Adrenal gland (tissue), 9 donors: ENCODE measurements at regions not wholly inside any gene's neighbourhood (a gene's known extent, or its start where the extent isn't known, plus 50 kb on each side); places are given as distances from the start of the nearest gene placed in this dataset.

Source experiments
- DNase-seq, 7 donors: peaks; one replicate each; pipeline ENCODE4 v3.0.0-alpha.2; 2019 to 2020
- H3K27ac ChIP-seq, 5 donors: fragments of 200-600 bp; sonication (generic) in 4 of 5; 1 replicate in 3 of 5; 2 replicates in 2 of 5; pipeline versions ENCODE4 v1.5.1 to v1.8.0; 2016 to 2020; ENCODE audit warnings: mild to moderate bottlenecking in 1 of 5
- H3K27me3 ChIP-seq: fragments of 200-600 bp; 2 replicates; pipeline ENCODE4 v1.8.0; 2021
- H3K36me3 ChIP-seq, 2 donors: fragments of 200-600 bp; replicated peaks in 1 of 2; 1 replicate in 1 of 2; 2 replicates in 1 of 2; pipeline versions ENCODE4 v1.5.1 to v1.8.0; 2018 to 2022
- H3K4me1 ChIP-seq, 2 donors: fragments of 200-600 bp; replicated peaks in 1 of 2; 1 replicate in 1 of 2; 2 replicates in 1 of 2; pipeline versions ENCODE4 v1.5.1 to v1.8.0; 2018 to 2021
- H3K4me3 ChIP-seq, 4 donors: fragments of 200-600 bp; sonication (generic) in 3 of 4; one replicate each; pipeline ENCODE4 v1.5.1; 2016 to 2018
- H3K9me3 ChIP-seq, 3 donors: fragments of 200-600 bp; sonication (generic) in 1 of 3; replicated peaks in 1 of 3; 1 replicate in 2 of 3; 2 replicates in 1 of 3; pipeline versions ENCODE4 v1.5.1 to v1.8.0; 2016 to 2021
- POLR2A ChIP-seq, 2 donors: fragments of 450-650 bp; IDR thresholded peaks; one replicate each; pipeline ENCODE4 v1.6.1; 2017; ENCODE audit warnings: antibody characterized with exemption in 2 of 2, mild to moderate bottlenecking in 2 of 2, moderate library complexity in 1 of 2
- WGBS, 4 donors: extraction: QIAGEN DNeasy Blood & Tissue Kit in 2 of 4; methylation state at CpG; one replicate each; pipeline versions ENCODE4 v1.1.5 to v1.1.7; 2013 to 2017; 5-methylcytosine and 5-hydroxymethylcytosine counted together
- intact Hi-C, 2 donors: fragments of 100-400 bp; cut with DNase I; formaldehyde crosslinking; loops; one replicate each; pipeline versions ENCODE4 v1.14.1 to v1.15.0; 2022 to 2023
- TF ChIP-seq, protein P1 (sequence below), 6 experiments: fragments of 450-650 bp in 4 of 6; fragments of 200-600 bp in 2 of 6; sonication (generic) in 1 of 6; IDR thresholded peaks; 1 replicate in 5 of 6; 2 replicates in 1 of 6; pipeline versions ENCODE4 v1.5.1 to v1.8.0; 2016 to 2021; ENCODE audit warnings: antibody characterized with exemption in 6 of 6, mild to moderate bottlenecking in 2 of 6, moderate library complexity in 1 of 6
- donor health status: healthy with polysubstance abuse.
- donor health status: Bipolar disorder and iron deficiency.
- donor health status: DM: yes; HTN: yes; CAD: no.
- donor health status: DM: no; HTN: no; CAD: no.
- donor health status: DM: no; HTN: no; CAD: no.

DNA sequence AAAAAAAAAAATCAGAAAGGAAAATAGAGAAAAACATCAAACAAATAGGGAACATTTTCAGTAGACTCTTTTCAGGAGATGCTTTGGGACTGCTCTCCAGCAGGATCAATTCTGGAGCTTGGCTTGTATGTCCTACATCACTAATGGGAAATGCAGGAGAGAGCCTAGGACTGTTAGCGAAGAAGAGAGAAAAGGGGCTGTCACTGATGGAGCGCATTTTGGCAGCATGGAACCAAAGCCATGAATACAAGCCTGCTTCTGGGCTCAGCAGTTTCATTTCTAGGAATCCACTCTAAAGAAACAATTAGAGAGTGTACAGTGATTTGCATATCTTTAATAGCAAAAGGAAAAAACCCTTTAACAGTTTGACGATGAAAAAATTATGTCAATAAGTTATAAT is 203.9 kb downstream of the NUFIP1 start:
- intact Hi-C loops = no loop called here
- Histone ChIP-seq H3K9me3 (no peaks in the 10 kb centered on the region), H3K27ac (no peak overlapping the region), H3K4me3 (no peak overlapping the region), H3K27me3 (no peaks in the 10 kb centered on the region), H3K4me1 (peaks cover 0 to 8% of the 10 kb centered on the region in 2 donors), H3K36me3 (no peaks in the 10 kb centered on the region)
- WGBS, 4 donors = 93 to 97% (median 95%) methylated on average over 3 of the region's 3 CpGs
- DNase-seq = no peak
- TF ChIP-seq, protein P1, sequence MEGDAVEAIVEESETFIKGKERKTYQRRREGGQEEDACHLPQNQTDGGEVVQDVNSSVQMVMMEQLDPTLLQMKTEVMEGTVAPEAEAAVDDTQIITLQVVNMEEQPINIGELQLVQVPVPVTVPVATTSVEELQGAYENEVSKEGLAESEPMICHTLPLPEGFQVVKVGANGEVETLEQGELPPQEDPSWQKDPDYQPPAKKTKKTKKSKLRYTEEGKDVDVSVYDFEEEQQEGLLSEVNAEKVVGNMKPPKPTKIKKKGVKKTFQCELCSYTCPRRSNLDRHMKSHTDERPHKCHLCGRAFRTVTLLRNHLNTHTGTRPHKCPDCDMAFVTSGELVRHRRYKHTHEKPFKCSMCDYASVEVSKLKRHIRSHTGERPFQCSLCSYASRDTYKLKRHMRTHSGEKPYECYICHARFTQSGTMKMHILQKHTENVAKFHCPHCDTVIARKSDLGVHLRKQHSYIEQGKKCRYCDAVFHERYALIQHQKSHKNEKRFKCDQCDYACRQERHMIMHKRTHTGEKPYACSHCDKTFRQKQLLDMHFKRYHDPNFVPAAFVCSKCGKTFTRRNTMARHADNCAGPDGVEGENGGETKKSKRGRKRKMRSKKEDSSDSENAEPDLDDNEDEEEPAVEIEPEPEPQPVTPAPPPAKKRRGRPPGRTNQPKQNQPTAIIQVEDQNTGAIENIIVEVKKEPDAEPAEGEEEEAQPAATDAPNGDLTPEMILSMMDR (IDR thresholded peaks at IDR 0.05) = no peak
- TF ChIP-seq POLR2A (IDR thresholded peaks at IDR 0.05) = no peak

- Histone ChIP-seq H3K9me3 (no peaks in the 10 kb centered on the region), H3K4me1 (peaks cover 0 to 8% of the 10 kb centered on the region in 2 donors), H3K36me3 (no peaks in the 10 kb centered on the region), H3K4me3 (no peak overlapping the region), H3K27ac (no peak overlapping the region), H3K27me3 (no peaks in the 10 kb centered on the region)
- intact Hi-C loops = no loop called here
- WGBS, 4 donors = 95 to 98% (median 97%) methylated on average over 2 of the region's 2 CpGs
- no peak for DNase-seq
- TF ChIP-seq, protein P1 (IDR thresholded peaks at IDR 0.05) = no peak
- TF ChIP-seq POLR2A (IDR thresholded peaks at IDR 0.05) = no peak
Measured at GRCh38 chr13:44784708-44785080, 204.6 kb downstream of the NUFIP1 start.

GRCh38 chr13:44783994-44784707 is 205.1 kb downstream of the NUFIP1 start:
- Histone ChIP-seq H3K27ac (no peak overlapping the region), H3K4me1 (peaks cover 0 to 8% of the 10 kb centered on the region in 2 donors), H3K4me3 (no peak overlapping the region), H3K27me3 (no peaks in the 10 kb centered on the region), H3K9me3 (no peaks in the 10 kb centered on the region), H3K36me3 (no peaks in the 10 kb centered on the region)
- intact Hi-C loops = no loop called here
- no peak for TF ChIP-seq POLR2A (IDR thresholded peaks at IDR 0.05)
- TF ChIP-seq, protein P1 (IDR thresholded peaks at IDR 0.05) = no peak
- no peak for DNase-seq
- 78 to 83% (median 79%) methylated on average over 4 of the region's 4 CpGs for WGBS, 4 donors

GRCh38 chr13:44780591-44781280 is 204.6 kb upstream of the TSC22D1 start:
- Histone ChIP-seq H3K9me3 (no peaks in the 10 kb centered on the region), H3K4me3 (no peak overlapping the region), H3K36me3 (no peaks in the 10 kb centered on the region), H3K4me1 (no peaks in the 10 kb centered on the region), H3K27me3 (no peaks in the 10 kb centered on the region), H3K27ac (no peak overlapping the region)
- no peak for DNase-seq
- TF ChIP-seq, protein P1 (IDR thresholded peaks at IDR 0.05) = no peak
- no peak for TF ChIP-seq POLR2A (IDR thresholded peaks at IDR 0.05)
- intact Hi-C loops = no loop called here
- WGBS, 4 donors = 89 to 94% (median 92%) methylated on average over 10 of the region's 10 CpGs
